Esophagus muscularis mucosa (tissue), 4 donors: ENCODE measurements at regions not wholly inside any gene's neighbourhood (a gene's known extent, or its start where the extent isn't known, plus 50 kb on each side); places are given as distances from the start of the nearest gene placed in this dataset.

Experiments
- CTCF ChIP-seq, 3 experiments: fragments of 200-600 bp in 2 of 3; fragments of 450-650 bp in 1 of 3; sonication (generic) in 2 of 3; IDR thresholded peaks; one replicate each; pipeline ENCODE4 v1.5.1; 2017 to 2019; ENCODE audit warnings: antibody characterized with exemption in 3 of 3, mild to moderate bottlenecking in 2 of 3, moderate library complexity in 1 of 3
- EP300 ChIP-seq: sonication (generic); formaldehyde crosslinking; IDR thresholded peaks from one replicate; pipeline ENCODE4 v1.6.1; 2017; ENCODE audit warnings: antibody characterized with exemption
- POLR2A ChIP-seq: fragments of 450-650 bp; IDR thresholded peaks from one replicate; pipeline ENCODE4 v1.6.1; 2017; ENCODE audit warnings: antibody characterized with exemption, moderate library complexity, mild to moderate bottlenecking, low read depth

GRCh38 chr9:16203729-16204573, 651.1 kb downstream of the CCDC171 start:
- TF ChIP-seq EP300 (no peak), CTCF (IDR thresholded peaks at IDR 0.05) (no peak), POLR2A (no peak)
